HepG2 (cell line): ENCODE measurements at regions not wholly inside any gene's neighbourhood (a gene's known extent, or its start where the extent isn't known, plus 50 kb on each side); places are given as distances from the start of the nearest gene placed in this dataset.

Source experiments
- CHD2 ChIP-seq: IDR thresholded peaks from 2 replicates; pipeline ENCODE4 v1.6.1; 2011; ENCODE audit warnings: low read depth, low read length, improper control_type of control experiment
- MED1 ChIP-seq: sonication (generic); formaldehyde crosslinking; IDR thresholded peaks from 2 replicates; pipeline ENCODE4 v1.4.0; 2020; ENCODE audit warnings: missing genetic modification reagents
- MEF2D ChIP-seq: sonication (generic); formaldehyde crosslinking; IDR thresholded peaks from 2 replicates; pipeline ENCODE4 v1.5.1; 2020; ENCODE audit warnings: mild to moderate bottlenecking, missing genetic modification reagents
- POLR2AphosphoS5 ChIP-seq: IDR thresholded peaks from 2 replicates; pipeline ENCODE4 v1.6.1; 2012; ENCODE audit warnings: low read depth, low read length
- USF2 ChIP-seq, 2 experiments: sonication (generic) in 1 of 2; formaldehyde crosslinking in 1 of 2; IDR thresholded peaks; 2 replicates each; pipeline versions ENCODE4 v1.5.1 to v1.6.1; 2011 to 2020; ENCODE audit warnings: borderline replicate concordance in 1 of 2, low read depth in 1 of 2, low read length in 1 of 2, mild to moderate bottlenecking in 1 of 2, missing genetic modification reagents in 1 of 2, moderate library complexity in 1 of 2
- ZNF280D ChIP-seq: sonication (generic); formaldehyde crosslinking; IDR thresholded peaks from 2 replicates; pipeline ENCODE4 v1.5.1; 2020; ENCODE audit warnings: mild to moderate bottlenecking, missing genetic modification reagents
- ZNF646 ChIP-seq: sonication (generic); formaldehyde crosslinking; IDR thresholded peaks from 2 replicates; pipeline ENCODE4 v1.9.0; 2021; ENCODE audit warnings: mild to moderate bottlenecking, missing genetic modification reagents
- TF ChIP-seq, protein P1 (sequence below): sonication (generic); formaldehyde crosslinking; IDR thresholded peaks from 2 replicates; pipeline ENCODE4 v1.8.1; 2023; ENCODE audit warnings: mild to moderate bottlenecking, missing genetic modification reagents, borderline replicate concordance

- no peak for TF ChIP-seq USF2 (IDR thresholded peaks at IDR 0.05; ENCODE audit: low read depth, low read length)
- no peak for TF ChIP-seq USF2 (CRISPR knock-in tag; IDR thresholded peaks at IDR 0.05; ENCODE audit: borderline replicate concordance)
- TF ChIP-seq, protein P1, sequence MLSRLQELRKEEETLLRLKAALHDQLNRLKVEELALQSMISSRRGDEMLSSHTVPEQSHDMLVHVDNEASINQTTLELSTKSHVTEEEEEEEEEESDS (CRISPR knock-in tag), result no peak
- no peak for TF ChIP-seq MEF2D (CRISPR knock-in tag)
- TF ChIP-seq ZNF280D (CRISPR knock-in tag), result no peak
- no peak for TF ChIP-seq CHD2
- TF ChIP-seq ZNF646, result no peak
- TF ChIP-seq MED1 (CRISPR knock-in tag), result no peak
- no peak for TF ChIP-seq POLR2AphosphoS5
These were observed 68.9 kb upstream of the PHACTR2 start for GRCh38 chr6:143608906-143609305.
